ENCODE measurements at regions not wholly inside any gene's neighbourhood (a gene's known extent, or its start where the extent isn't known, plus 50 kb on each side); places are given as distances from the start of the nearest gene placed in this dataset.

GRCh38 chr15:94032571-94032970 lies 198.8 kb upstream of the MCTP2 start:
- TF ChIP-seq OSR1 (CRISPR knock-in tag; IDR thresholded peaks at IDR 0.05) (no peak), ZC3H10 (CRISPR knock-in tag; IDR thresholded peaks at IDR 0.05) (no peak), ZNF70 (CRISPR knock-in tag; IDR thresholded peaks at IDR 0.05) (no peak), ZFP30 (CRISPR knock-in tag; IDR thresholded peaks at IDR 0.05) (no peak), ARNTL (CRISPR knock-in tag; IDR thresholded peaks at IDR 0.05; ENCODE audit: borderline replicate concordance, low read depth) (no peak), ISL1 (CRISPR knock-in tag; IDR thresholded peaks at IDR 0.05) (no peak), ZFP3 (CRISPR knock-in tag; IDR thresholded peaks at IDR 0.05) (no peak), PPARA (CRISPR knock-in tag; IDR thresholded peaks at IDR 0.05; ENCODE audit: borderline replicate concordance) (no peak), ZNF8 (CRISPR knock-in tag; IDR thresholded peaks at IDR 0.05) (no peak), TOX (CRISPR knock-in tag; IDR thresholded peaks at IDR 0.05; ENCODE audit: borderline replicate concordance) (no peak), RARB (CRISPR knock-in tag; IDR thresholded peaks at IDR 0.05) (no peak)
- TF ChIP-seq, protein P1, sequence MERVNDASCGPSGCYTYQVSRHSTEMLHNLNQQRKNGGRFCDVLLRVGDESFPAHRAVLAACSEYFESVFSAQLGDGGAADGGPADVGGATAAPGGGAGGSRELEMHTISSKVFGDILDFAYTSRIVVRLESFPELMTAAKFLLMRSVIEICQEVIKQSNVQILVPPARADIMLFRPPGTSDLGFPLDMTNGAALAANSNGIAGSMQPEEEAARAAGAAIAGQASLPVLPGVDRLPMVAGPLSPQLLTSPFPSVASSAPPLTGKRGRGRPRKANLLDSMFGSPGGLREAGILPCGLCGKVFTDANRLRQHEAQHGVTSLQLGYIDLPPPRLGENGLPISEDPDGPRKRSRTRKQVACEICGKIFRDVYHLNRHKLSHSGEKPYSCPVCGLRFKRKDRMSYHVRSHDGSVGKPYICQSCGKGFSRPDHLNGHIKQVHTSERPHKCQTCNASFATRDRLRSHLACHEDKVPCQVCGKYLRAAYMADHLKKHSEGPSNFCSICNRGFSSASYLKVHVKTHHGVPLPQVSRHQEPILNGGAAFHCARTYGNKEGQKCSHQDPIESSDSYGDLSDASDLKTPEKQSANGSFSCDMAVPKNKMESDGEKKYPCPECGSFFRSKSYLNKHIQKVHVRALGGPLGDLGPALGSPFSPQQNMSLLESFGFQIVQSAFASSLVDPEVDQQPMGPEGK (CRISPR knock-in tag; IDR thresholded peaks at IDR 0.05; ENCODE audit: borderline replicate concordance) = no peak
